Caco-2 (cell line): ENCODE measurements at regions not wholly inside any gene's neighbourhood (a gene's known extent, or its start where the extent isn't known, plus 50 kb on each side); places are given as distances from the start of the nearest gene placed in this dataset.

Experiments used
- BruUV-seq: library from RNA; stranded (reverse); fragments of 400-500 nt; replicated peaks from 2 replicates; lab custom pipeline; 2021; lab: Mats Ljungman, UMichigan
- CTCF ChIA-PET: fragments of 300-600 bp; sonication (Branson Sonifier 250); formaldehyde crosslinking; loops from one replicate; lab custom pipeline; 2022; ENCODE audit warnings: antibody characterized with exemption; lab: Charles Lee
- POLR2A ChIA-PET: fragments of 300-600 bp; sonication (Branson Sonifier 250); formaldehyde crosslinking; loops from one replicate; lab custom pipeline; 2022; ENCODE audit warnings: antibody characterized with exemption; lab: Charles Lee
- DNase-seq, 2 experiments: peaks; one replicate each; pipeline versions ENCODE4 v3.0.0 to v3.0.0-alpha.2; 2020 to 2022
- H3K27me3 ChIP-seq: replicated peaks from 2 replicates; pipeline ENCODE4 v1.6.0; 2011; ENCODE audit warnings: low read length; ENCODE audit not compliant: control insufficient read depth, insufficient read depth
- H3K36me3 ChIP-seq: 2 replicates; pipeline ENCODE4 v1.5.1; 2011; ENCODE audit warnings: low read length; ENCODE audit not compliant: control insufficient read depth, insufficient read depth
- H3K4me1 ChIP-seq: fragments of 250-450 bp; sonication (Bioruptor Pico); 2 replicates; pipeline ENCODE4 v1.5.1; 2020; ENCODE audit warnings: mild to moderate bottlenecking
- H3K4me3 ChIP-seq: 2 replicates; pipeline ENCODE4 v1.5.1; 2011; ENCODE audit warnings: low read depth, mild to moderate bottlenecking, control low read depth, low read length
- H3K9me3 ChIP-seq: fragments of 250-450 bp; sonication (Bioruptor Pico); 2 replicates; pipeline ENCODE4 v1.5.1; 2020; ENCODE audit warnings: mild to moderate bottlenecking, moderate library complexity
- H3K27ac Mint-ChIP-seq: one replicate; pipeline ENCODE4 v1.8.0; 2022; ENCODE audit warnings: mixed read lengths; ENCODE audit not compliant: unreplicated experiment
- H3K27me3 Mint-ChIP-seq: one replicate; pipeline ENCODE4 v1.8.0; 2022; ENCODE audit warnings: mixed read lengths; ENCODE audit not compliant: insufficient read depth, unreplicated experiment
- H3K36me3 Mint-ChIP-seq: one replicate; pipeline ENCODE4 v1.8.0; 2022; ENCODE audit warnings: mild to moderate bottlenecking, mixed read lengths; ENCODE audit not compliant: insufficient read depth, unreplicated experiment
- H3K4me1 Mint-ChIP-seq: one replicate; pipeline ENCODE4 v1.8.0; 2022; ENCODE audit warnings: low read depth, mixed read lengths; ENCODE audit not compliant: unreplicated experiment
- H3K4me3 Mint-ChIP-seq: one replicate; pipeline ENCODE4 v1.8.0; 2022; ENCODE audit warnings: mild to moderate bottlenecking, moderate library complexity, mixed read lengths; ENCODE audit not compliant: unreplicated experiment
- H3K9me3 Mint-ChIP-seq: one replicate; pipeline ENCODE4 v1.8.0; 2022; ENCODE audit warnings: mixed read lengths; ENCODE audit not compliant: unreplicated experiment
- intact Hi-C: fragments of 100-400 bp; cut with micrococcal nuclease; formaldehyde crosslinking; loops from one replicate; pipeline ENCODE4 v1.10.0; 2022; ENCODE audit not compliant: unreplicated experiment
- TF ChIP-seq, protein P1 (sequence below), 2 experiments: fragments of 200-600 bp in 1 of 2; IDR thresholded peaks; 1 replicate in 1 of 2; 2 replicates in 1 of 2; pipeline versions ENCODE4 v1.5.1 to v1.8.0; 2011 to 2022; ENCODE audit warnings: antibody characterized with exemption in 1 of 2, control low read depth in 1 of 2, inconsistent platforms in 1 of 2, low read depth in 1 of 2, low read length in 1 of 2, mild to moderate bottlenecking in 1 of 2, moderate library complexity in 1 of 2; ENCODE audit not compliant: insufficient read depth in 1 of 2, severe bottlenecking in 1 of 2, unreplicated experiment in 1 of 2

- Mint-ChIP-seq H3K36me3 (no peaks in the 10 kb centered on the region), H3K27me3 (peaks cover 12% of the 10 kb centered on the region), H3K9me3 (peaks cover 9% of the 10 kb centered on the region), H3K4me3 (no peak overlapping the region), H3K27ac (no peak overlapping the region), H3K4me1 (no peaks in the 10 kb centered on the region)
- H3K36me3 ChIP-seq = no peaks in the 10 kb centered on the region
- no TSS peak for BruUV-seq
- peaks cover 4% of the 10 kb centered on the region; the same call in 1 of the 2 replicates for H3K9me3 ChIP-seq
- no peak for DNase-seq
- intact Hi-C loops = no loop called here
- ChIA-PET POLR2A (no interaction called here), CTCF (no interaction called here)
- TF ChIP-seq, protein P1, sequence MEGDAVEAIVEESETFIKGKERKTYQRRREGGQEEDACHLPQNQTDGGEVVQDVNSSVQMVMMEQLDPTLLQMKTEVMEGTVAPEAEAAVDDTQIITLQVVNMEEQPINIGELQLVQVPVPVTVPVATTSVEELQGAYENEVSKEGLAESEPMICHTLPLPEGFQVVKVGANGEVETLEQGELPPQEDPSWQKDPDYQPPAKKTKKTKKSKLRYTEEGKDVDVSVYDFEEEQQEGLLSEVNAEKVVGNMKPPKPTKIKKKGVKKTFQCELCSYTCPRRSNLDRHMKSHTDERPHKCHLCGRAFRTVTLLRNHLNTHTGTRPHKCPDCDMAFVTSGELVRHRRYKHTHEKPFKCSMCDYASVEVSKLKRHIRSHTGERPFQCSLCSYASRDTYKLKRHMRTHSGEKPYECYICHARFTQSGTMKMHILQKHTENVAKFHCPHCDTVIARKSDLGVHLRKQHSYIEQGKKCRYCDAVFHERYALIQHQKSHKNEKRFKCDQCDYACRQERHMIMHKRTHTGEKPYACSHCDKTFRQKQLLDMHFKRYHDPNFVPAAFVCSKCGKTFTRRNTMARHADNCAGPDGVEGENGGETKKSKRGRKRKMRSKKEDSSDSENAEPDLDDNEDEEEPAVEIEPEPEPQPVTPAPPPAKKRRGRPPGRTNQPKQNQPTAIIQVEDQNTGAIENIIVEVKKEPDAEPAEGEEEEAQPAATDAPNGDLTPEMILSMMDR (IDR thresholded peaks at IDR 0.05; ENCODE audit: insufficient read depth in 1 of 2, low read depth in 1 of 2, low read length in 1 of 2, severe bottlenecking in 1 of 2, unreplicated experiment in 1 of 2) = no peak
- no peaks in the 10 kb centered on the region for H3K4me1 ChIP-seq
- H3K27me3 ChIP-seq = no peaks in the 10 kb centered on the region
- no peak overlapping the region for H3K4me3 ChIP-seq
Observed at GRCh38 chr13:79126706-79127105, 279.3 kb downstream of the RBM26 start.

DNA sequence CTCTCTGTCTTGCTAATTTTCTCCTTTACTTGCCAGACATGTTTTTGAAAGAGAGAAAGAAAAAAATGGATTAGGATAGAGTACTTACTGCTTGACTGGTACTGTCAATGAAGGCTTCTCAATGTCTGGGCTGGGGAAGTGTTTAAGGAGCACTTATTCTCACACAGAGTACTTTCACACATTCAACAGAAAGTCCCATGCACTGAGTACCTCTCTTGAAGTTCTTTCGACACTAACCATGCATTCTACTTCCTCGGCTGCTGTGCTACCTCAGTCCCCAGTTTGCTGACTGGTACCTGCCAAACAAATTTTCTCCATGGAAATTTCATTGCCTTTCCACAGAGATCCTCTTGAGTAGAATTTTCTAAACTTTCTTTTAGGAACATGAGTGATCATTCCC lies 281.9 kb downstream of the RBM26 start:
- H3K9me3 Mint-ChIP-seq = peaks cover 9% of the 10 kb centered on the region

DNA sequence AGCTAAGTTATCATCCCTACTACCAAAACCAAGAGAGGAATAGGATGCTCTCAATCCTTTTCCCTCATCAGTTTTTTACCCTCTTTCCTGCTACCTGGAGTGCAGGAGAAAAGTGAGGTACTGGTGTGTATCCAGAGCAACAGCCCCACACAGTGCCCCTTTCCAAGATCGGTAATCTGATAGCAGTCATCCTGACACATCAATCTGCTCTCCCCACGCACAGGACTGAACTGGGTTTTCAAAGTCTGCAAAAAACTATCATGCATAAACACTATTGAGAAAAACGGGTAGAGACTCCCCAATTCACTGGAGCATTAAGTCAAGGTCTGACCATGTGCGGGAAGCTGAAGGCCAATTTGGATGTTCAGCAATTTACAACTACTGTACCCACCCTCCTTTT lies 284.8 kb downstream of the RBM26 start:
- TF ChIP-seq, protein P1 (IDR thresholded peaks at IDR 0.05; ENCODE audit: insufficient read depth in 1 of 2, low read depth in 1 of 2, low read length in 1 of 2, severe bottlenecking in 1 of 2, unreplicated experiment in 1 of 2) = no peak
- POLR2A ChIA-PET = no interaction called here
- no TSS peak for BruUV-seq

More for the DNA sequence above, 281.9 kb downstream of the RBM26 start:
- POLR2A ChIA-PET = no interaction called here
- intact Hi-C loops = no loop called here
- H3K4me1 ChIP-seq = no peaks in the 10 kb centered on the region
- H3K27ac Mint-ChIP-seq = no peak overlapping the region
- CTCF ChIA-PET = no interaction called here
- no peak overlapping the region for H3K4me3 ChIP-seq
- TF ChIP-seq, protein P1 (IDR thresholded peaks at IDR 0.05; ENCODE audit: insufficient read depth in 1 of 2, low read depth in 1 of 2, low read length in 1 of 2, severe bottlenecking in 1 of 2, unreplicated experiment in 1 of 2) = no peak
- no peak overlapping the region for H3K4me3 Mint-ChIP-seq
- H3K36me3 Mint-ChIP-seq = no peaks in the 10 kb centered on the region
- H3K27me3 Mint-ChIP-seq = peaks cover 7% of the 10 kb centered on the region
- H3K9me3 ChIP-seq = peaks cover 4% of the 10 kb centered on the region; the same call in 1 of the 2 replicates
- no peaks in the 10 kb centered on the region for H3K27me3 ChIP-seq
- H3K4me1 Mint-ChIP-seq = no peaks in the 10 kb centered on the region
- no peak for DNase-seq
- no TSS peak for BruUV-seq
- no peaks in the 10 kb centered on the region for H3K36me3 ChIP-seq

More for the DNA sequence above, 284.8 kb downstream of the RBM26 start:
- no peak for DNase-seq
- Mint-ChIP-seq H3K27me3 (peaks cover 12% of the 10 kb centered on the region), H3K4me1 (no peaks in the 10 kb centered on the region), H3K9me3 (no peaks in the 10 kb centered on the region), H3K36me3 (no peaks in the 10 kb centered on the region), H3K27ac (no peak overlapping the region), H3K4me3 (no peak overlapping the region)
- Histone ChIP-seq H3K4me1 (no peaks in the 10 kb centered on the region), H3K9me3 (no peaks in the 10 kb centered on the region), H3K36me3 (no peaks in the 10 kb centered on the region), H3K27me3 (no peaks in the 10 kb centered on the region), H3K4me3 (no peak overlapping the region)
- CTCF ChIA-PET = no interaction called here
- intact Hi-C loops = no loop called here
